HG03442 (cell line): ENCODE measurements at regions not wholly inside any gene's neighbourhood (a gene's known extent, or its start where the extent isn't known, plus 50 kb on each side); places are given as distances from the start of the nearest gene placed in this dataset.

Source experiments
- ATAC-seq: cut with Tn5 transposase; IDR thresholded peaks from one replicate; pipeline ENCODE4 v1.9.1; 2021; ENCODE audit warnings: mild to moderate bottlenecking, moderate library complexity; ENCODE audit not compliant: unreplicated experiment

- no peak for ATAC-seq
These were observed 199.8 kb upstream of the NAV3 start for GRCh38 chr12:77630790-77631445.

- no peak for ATAC-seq
These were observed 200.3 kb upstream of the NAV3 start for GRCh38 chr12:77630344-77630743.

- no peak for ATAC-seq
These were observed 201.6 kb upstream of the NAV3 start for GRCh38 chr12:77629141-77629540.

GRCh38 chr12:77625441-77625840 is 205.3 kb upstream of the NAV3 start:
- ATAC-seq: no peak

GRCh38 chr12:77619425-77619824 is 211.3 kb upstream of the NAV3 start:
- ATAC-seq: no peak

GRCh38 chr12:77617818-77618217 is 212.9 kb upstream of the NAV3 start:
- ATAC-seq: no peak

GRCh38 chr12:77615332-77615731 is 215.4 kb upstream of the NAV3 start:
- no peak for ATAC-seq

GRCh38 chr12:77613411-77613810 is 217.3 kb upstream of the NAV3 start:
- ATAC-seq: no peak

GRCh38 chr12:77610446-77610845 is 220.2 kb upstream of the NAV3 start:
- no peak for ATAC-seq

- ATAC-seq: no peak
These were observed 221.7 kb upstream of the NAV3 start for GRCh38 chr12:77609016-77609415.

GRCh38 chr12:77608271-77608824 is 222.3 kb upstream of the NAV3 start:
- ATAC-seq: no peak

GRCh38 chr12:77606348-77606747 is 224.3 kb upstream of the NAV3 start:
- no peak for ATAC-seq

GRCh38 chr12:77603946-77604345 is 226.7 kb upstream of the NAV3 start:
- ATAC-seq: no peak

- ATAC-seq: no peak
These were observed 229.6 kb upstream of the NAV3 start for GRCh38 chr12:77601069-77601468.

- peak; percentile 16 for ATAC-seq
These were observed 230.2 kb upstream of the NAV3 start for GRCh38 chr12:77600468-77600843.

- peak; percentile 52 for ATAC-seq
These were observed 230.8 kb upstream of the NAV3 start for GRCh38 chr12:77599782-77600467.

GRCh38 chr12:77594366-77594765 is 236.3 kb upstream of the NAV3 start:
- no peak for ATAC-seq

GRCh38 chr12:77592836-77593235 is 237.9 kb upstream of the NAV3 start:
- ATAC-seq: no peak

- no peak for ATAC-seq
These were observed 238.5 kb upstream of the NAV3 start for GRCh38 chr12:77591959-77592743.

GRCh38 chr12:77590306-77590705 is 240.4 kb upstream of the NAV3 start:
- no peak for ATAC-seq

- ATAC-seq: no peak
These were observed 245.8 kb upstream of the NAV3 start for GRCh38 chr12:77584860-77585259.
